ENCODE measurements at regions not wholly inside any gene's neighbourhood (a gene's known extent, or its start where the extent isn't known, plus 50 kb on each side); places are given as distances from the start of the nearest gene placed in this dataset.

DNA sequence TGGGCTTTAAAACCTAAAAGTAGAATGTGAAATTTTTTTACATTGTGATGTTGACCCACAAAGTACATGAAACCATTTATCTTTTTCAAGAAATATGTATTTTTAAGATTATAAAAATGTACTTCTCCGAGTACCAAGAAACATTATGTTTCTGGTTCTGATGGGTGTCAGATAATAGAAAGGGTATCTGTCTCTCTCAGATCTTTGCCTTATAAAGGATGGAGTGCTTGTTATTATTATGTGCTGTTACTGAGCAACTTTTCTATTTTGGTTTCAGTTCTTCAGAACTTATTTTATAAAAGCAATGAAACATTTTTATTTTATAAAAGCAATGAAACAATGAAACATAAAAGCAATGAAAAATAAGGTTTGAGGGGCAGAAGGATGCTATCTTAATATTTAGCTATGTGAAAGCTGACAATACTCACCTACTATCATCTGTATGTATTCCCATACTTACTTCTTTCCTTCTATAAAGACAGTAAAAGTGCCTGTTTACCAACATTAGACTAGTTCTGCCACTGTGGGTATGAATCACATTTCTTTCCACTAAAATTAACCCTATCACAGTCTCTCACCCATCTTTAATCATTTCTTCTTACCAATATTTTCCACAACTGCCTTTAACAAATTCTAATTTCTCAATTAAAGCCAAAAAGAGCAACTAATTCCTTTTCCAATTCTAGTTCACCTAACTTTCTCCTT, 540.7 kb upstream of the KCNMB2 start:
- no peak for DNase-seq (ENCODE audit: extremely low read depth in 1 of 2, low read depth in 1 of 2)

- DNase-seq (ENCODE audit: extremely low read depth in 1 of 2, low read depth in 1 of 2): peak in 1 of 2 donors; percentile 6
Measured at GRCh38 chr3:178001670-178002101, 534.5 kb upstream of the KCNMB2 start.

DNA sequence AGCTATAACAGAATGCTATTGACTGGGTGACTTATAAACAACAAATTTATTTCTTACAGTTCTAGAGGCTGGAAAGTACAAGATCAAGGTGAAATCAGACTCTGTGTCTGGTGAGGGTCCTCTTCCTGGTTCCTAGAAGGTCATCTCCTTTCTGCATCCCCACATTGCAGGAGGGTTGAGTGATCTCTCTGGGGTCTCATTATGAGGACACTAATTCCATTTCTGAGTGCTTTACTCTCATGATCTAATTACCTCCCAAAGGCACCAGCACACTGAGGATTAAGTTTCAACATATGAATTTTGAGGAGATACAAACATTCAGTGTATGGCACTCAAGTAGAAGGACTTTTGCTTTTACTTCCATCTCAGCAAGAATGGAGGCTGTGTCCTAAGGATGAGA, 534.1 kb upstream of the KCNMB2 start:
- no peak for DNase-seq (ENCODE audit: extremely low read depth in 1 of 2, low read depth in 1 of 2)

DNA sequence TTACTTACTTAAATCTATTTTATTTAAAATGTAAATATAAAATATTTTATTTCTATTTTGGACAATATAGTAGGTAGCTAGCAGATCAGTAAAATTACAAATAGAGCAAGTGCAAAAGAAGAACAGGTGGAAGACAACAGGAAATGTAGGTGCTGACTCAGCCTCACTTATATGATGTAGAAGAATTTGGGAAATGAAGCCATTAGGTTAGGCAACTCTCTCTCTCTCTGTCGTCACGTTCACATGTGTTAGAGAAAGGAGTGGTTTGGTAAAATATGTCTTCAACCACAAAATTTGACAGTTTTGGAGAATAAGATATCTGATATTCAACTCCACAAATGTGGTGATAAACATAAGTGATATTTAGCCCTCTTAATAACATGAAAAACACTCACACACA, 532.5 kb upstream of the KCNMB2 start:
- DNase-seq (ENCODE audit: extremely low read depth in 1 of 2, low read depth in 1 of 2): no peak

DNA sequence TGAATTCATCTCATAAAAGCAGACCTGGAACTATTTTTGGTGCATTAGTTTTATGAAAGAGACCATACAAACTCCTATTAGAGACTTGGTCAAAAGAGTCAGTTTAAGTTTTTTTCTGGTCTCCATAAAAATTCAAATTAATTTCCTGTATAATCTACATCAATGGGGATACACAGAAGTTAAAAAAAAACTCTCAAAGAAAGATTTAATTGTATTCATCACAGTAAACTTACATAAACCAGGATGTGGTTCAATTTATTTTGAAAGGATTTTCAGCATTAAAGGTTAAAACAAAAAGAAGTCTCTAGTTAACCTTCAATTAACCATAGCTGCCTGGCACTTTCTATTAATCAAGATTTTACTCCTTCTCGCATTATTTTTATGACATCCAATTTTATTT, 530.3 kb upstream of the KCNMB2 start:
- no peak for DNase-seq (ENCODE audit: extremely low read depth in 1 of 2, low read depth in 1 of 2)

DNA sequence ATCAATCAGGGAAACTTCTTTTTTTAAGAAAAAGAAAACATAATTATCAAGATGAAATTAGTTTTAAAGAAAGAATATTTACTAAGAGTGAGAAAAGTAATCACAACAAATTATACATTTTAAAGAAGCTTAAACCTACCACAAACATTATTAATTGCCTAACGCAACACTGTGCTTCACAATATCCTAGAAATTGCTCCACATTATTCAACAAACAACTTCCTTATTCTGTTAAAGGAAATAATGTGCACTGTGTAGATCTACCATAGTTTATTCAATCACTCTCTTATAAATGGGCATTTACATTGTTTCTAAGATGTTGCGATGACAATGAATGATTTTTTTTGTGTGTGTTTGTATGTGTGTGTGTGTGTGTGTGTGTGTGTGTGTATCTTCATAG, 525.9 kb upstream of the KCNMB2 start:
- no peak for DNase-seq (ENCODE audit: extremely low read depth in 1 of 2, low read depth in 1 of 2)

- DNase-seq (ENCODE audit: extremely low read depth in 1 of 2, low read depth in 1 of 2): no peak
Measured at GRCh38 chr3:178019645-178020044, 516.6 kb upstream of the KCNMB2 start.

DNA sequence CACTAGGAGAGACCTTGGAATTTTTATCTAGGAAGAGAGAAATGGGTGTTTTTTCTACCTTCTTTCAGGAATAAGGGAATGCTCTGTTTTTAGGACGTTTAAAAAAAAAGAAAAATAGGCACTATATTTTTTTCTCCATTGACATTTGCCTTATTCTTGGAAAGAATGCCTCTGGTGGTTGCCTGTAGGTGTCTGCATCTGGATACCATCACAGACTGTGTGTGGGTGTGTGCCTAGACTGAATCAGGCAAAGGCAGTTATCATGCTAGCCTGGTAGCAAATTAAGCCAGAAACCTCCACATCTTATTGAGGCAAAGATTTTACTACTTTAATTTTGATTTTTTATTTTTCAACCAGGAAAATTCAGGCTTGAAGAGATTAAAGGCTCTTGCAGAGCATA, 513.6 kb upstream of the KCNMB2 start:
- no peak for DNase-seq (ENCODE audit: extremely low read depth in 1 of 2, low read depth in 1 of 2)

DNA sequence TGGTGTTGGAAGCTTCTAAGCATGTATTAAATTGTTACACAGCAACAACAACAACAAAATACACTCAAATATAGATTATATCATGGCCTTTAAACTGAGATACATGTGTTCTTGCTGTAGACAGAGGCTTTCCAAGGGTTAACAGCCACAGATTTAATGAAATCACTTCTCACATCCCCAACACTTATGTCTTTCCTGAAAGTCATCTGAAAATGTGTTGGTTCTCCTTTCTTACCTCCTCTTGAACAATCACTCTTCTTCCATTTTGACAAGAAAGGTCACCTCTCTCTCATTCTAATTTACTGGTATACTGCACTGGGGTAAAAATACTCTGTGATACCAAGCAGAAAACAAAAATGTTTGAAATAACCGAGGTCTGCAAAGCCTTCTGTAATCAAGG, 507.3 kb upstream of the KCNMB2 start:
- no peak for DNase-seq (ENCODE audit: extremely low read depth in 1 of 2, low read depth in 1 of 2)

DNA sequence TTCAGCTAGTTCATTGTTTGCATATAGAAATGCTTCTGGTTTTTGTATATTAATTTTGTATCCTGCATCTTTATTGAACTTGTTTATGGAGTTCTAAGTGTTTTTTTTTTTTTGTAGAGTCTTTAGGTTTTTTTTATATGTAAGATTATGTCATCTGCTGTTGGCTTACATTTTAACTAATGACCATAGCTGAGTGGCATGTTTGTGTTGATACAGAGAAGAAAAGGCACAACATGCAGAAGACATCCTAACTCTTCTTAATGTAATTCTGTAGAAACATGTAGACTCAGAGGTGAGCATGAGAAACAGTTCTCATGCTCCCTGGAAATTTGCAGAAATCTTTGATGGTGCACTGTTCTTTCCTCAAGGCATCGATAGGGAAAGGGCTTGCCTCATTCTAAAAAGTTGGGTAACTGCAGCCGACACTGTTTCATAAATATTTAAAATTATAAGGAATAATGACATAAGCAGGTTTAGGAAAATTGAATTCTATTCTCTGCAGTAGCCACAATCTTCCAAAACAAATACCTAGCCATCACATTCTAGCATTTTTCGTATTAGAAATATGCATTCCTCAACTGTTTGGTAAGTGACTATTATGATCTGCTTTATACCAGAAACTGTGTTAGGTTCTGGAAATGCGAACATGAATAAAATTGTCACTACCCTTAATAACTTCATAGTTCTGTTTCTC, 499.6 kb upstream of the KCNMB2 start:
- DNase-seq (ENCODE audit: extremely low read depth in 1 of 2, low read depth in 1 of 2): no peak

- no peak for DNase-seq (ENCODE audit: extremely low read depth in 1 of 2, low read depth in 1 of 2)
Measured at GRCh38 chr3:178041931-178042330, 494.3 kb upstream of the KCNMB2 start.

DNA sequence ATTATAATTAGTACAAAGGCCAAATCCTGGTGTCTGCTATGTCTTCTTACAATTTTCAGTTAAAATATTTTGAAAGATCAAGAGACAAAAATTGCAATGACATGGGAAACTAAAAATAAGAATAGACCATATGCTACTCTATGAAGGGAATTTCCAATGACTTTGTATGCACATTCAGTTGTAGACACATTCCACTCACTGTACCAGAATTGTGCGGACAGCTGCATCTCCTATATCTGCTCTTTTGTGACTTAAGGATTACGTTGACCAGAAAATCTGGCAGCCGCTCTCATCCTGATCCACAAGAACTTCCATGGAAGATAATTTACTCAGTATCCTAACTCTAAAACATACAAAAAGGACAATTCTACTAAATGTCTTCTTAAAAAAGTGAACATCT, 493.9 kb upstream of the KCNMB2 start:
- no peak for DNase-seq (ENCODE audit: extremely low read depth in 1 of 2, low read depth in 1 of 2)

- DNase-seq (ENCODE audit: extremely low read depth in 1 of 2, low read depth in 1 of 2): no peak
Measured at GRCh38 chr3:178043084-178043483, 493.2 kb upstream of the KCNMB2 start.

- DNase-seq (ENCODE audit: extremely low read depth in 1 of 2, low read depth in 1 of 2): no peak
Measured at GRCh38 chr3:178044320-178044719, 491.9 kb upstream of the KCNMB2 start.

DNA sequence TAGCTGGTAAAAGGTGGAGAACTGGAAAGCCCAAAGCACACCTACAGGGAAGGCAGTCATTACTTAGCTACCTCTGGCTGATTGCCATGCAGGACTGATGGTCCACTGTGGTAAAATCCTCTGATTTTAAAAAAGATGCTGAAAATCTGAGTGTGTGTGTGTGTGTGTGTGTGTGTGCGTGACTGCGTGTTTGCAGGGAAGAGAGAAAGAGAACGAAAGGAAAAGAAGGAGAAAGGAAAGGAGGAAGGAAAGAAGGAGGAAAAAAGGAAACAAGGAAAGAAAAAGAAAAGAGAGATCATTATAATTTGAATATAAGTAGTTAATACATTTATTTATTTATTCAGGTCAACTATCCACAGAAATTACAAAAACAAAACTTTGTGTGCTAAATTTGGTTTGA, 488.7 kb upstream of the KCNMB2 start:
- DNase-seq (ENCODE audit: extremely low read depth in 1 of 2, low read depth in 1 of 2): no peak

- no peak for DNase-seq (ENCODE audit: extremely low read depth in 1 of 2, low read depth in 1 of 2)
Measured at GRCh38 chr3:178048768-178049167, 487.5 kb upstream of the KCNMB2 start.

DNA sequence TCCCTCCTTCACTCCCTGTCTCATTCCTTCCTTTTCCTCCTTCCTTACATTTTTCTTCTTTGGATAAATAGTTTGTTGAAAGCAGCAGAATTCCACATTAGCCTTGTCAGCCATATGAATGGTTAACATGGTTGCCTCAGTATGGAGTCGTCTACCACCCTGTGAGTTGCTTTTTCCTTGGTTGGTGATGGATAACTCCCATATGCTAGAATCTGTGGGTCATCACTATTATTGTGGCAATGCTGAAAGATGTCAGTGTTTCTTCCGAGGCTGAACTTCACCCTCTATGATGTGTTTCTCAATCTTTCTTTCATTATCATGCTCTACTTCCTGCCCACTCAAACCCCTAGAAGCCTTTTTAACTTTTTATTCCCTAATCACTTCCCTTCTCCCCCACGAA, 481.8 kb upstream of the KCNMB2 start:
- DNase-seq (ENCODE audit: extremely low read depth in 1 of 2, low read depth in 1 of 2): no peak

DNA sequence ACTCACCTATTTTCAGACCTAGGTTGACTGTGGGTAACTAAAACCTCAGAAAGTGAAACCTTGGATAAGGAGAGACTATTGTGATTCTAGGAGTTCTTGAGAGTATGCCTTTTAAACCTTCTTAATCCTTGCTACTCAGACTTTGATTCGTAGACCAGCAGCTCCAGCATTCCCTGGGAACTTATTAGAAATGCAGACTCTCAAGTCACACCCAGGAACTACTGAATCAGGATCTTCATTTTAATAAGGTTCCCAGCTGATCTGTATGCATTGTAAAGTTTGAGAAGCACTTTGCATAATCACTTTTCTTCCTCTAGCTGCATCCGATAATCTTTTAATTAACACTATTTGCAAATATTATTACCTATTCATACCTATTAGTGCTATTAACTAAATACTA, 480.3 kb upstream of the KCNMB2 start:
- DNase-seq (ENCODE audit: extremely low read depth in 1 of 2, low read depth in 1 of 2): no peak

DNA sequence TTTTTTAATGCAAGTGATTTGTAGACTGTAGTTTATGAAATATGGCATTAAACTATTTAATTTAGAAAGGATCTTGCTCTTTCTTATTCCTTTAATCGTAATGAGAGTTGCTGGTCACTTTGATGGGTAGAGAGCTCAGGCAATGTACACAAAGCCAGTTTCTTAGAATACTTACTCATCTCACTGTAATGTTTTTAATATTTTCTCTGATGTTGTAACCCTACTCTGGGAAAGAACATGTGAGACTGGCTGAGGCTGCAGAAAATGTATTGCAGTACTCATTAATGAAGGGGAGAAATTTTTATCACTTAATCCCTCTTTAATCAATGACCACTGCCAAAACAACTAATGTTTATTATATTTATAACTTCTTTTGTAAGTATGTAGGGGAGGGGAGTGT, 479.4 kb upstream of the KCNMB2 start:
- DNase-seq (ENCODE audit: extremely low read depth in 1 of 2, low read depth in 1 of 2): no peak

- DNase-seq (ENCODE audit: extremely low read depth in 1 of 2, low read depth in 1 of 2): no peak
Measured at GRCh38 chr3:178058629-178059028, 477.6 kb upstream of the KCNMB2 start.

DNA sequence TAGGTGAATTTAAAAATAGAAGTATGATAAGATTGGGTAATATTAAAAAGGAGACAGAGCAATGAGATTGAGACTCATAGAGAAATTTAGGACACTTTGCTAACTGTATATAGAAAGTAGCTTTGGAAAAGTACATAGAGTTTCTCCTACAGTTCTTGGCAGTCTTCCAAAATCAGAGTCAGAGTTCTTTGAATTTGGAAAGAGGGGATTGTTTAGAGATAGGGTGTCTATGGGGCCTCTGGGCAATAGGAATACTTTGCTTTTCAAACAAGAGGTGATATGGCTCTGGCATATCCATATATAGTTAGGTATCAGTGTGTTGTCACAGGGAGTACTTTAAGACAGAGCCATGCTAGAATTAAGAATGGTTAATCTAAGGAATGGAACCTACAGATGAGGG, 477.1 kb upstream of the KCNMB2 start:
- no peak for DNase-seq (ENCODE audit: extremely low read depth in 1 of 2, low read depth in 1 of 2)

GRCh38 chr3:178059836-178060235, 476.4 kb upstream of the KCNMB2 start:
- no peak for DNase-seq (ENCODE audit: extremely low read depth in 1 of 2, low read depth in 1 of 2)

DNA sequence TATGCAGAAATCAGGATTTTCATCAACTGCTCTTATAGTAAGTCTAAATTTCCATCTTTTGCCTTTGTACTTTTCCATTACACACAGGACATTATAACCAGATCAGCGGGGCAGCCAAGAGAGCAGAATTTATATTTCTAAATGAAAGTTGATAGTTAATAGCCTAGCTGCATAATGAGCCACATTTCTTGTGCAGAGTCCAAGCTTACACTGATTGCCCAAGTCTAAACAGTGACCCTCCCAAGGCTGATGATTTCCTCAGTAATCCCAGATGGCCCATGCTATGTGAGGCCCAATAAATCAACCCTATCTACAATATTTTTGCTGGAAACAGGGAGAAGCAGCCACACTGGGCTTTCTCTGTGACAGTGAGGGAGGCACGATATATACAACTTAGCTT, 475.8 kb upstream of the KCNMB2 start:
- no peak for DNase-seq (ENCODE audit: extremely low read depth in 1 of 2, low read depth in 1 of 2)
